Adrenal gland (tissue), 5 donors: ENCODE measurements at regions not wholly inside any gene's neighbourhood (a gene's known extent, or its start where the extent isn't known, plus 50 kb on each side); places are given as distances from the start of the nearest gene placed in this dataset.

Source experiments
- CTCF ChIP-seq, 6 experiments: fragments of 450-650 bp in 4 of 6; fragments of 200-600 bp in 2 of 6; sonication (generic) in 1 of 6; IDR thresholded peaks; 1 replicate in 5 of 6; 2 replicates in 1 of 6; pipeline versions ENCODE4 v1.5.1 to v1.8.0; 2016 to 2021; ENCODE audit warnings: antibody characterized with exemption in 6 of 6, mild to moderate bottlenecking in 2 of 6, moderate library complexity in 1 of 6
- POLR2A ChIP-seq, 2 donors: fragments of 450-650 bp; IDR thresholded peaks; one replicate each; pipeline ENCODE4 v1.6.1; 2017; ENCODE audit warnings: antibody characterized with exemption in 2 of 2, mild to moderate bottlenecking in 2 of 2, moderate library complexity in 1 of 2
- donor health status: DM: no; HTN: no; CAD: no.

GRCh38 chr17:71398025-71398424 lies 722.8 kb upstream of the SOX9 start:
- TF ChIP-seq CTCF (IDR thresholded peaks at IDR 0.05) (no peak), POLR2A (IDR thresholded peaks at IDR 0.05) (no peak)
